H4 (cell line): ENCODE measurements at regions not wholly inside any gene's neighbourhood (a gene's known extent, or its start where the extent isn't known, plus 50 kb on each side); places are given as distances from the start of the nearest gene placed in this dataset.
"Not testable (repeated sequence)": the region's sequence is repeated elsewhere in the genome, so short reads cannot be mapped to it uniquely, and the experiment has no call there.

Experiments used
- DNase-seq: peaks from one replicate; pipeline ENCODE4 v3.0.0-alpha.2; 2015; ENCODE audit warnings: low spot score

DNA sequence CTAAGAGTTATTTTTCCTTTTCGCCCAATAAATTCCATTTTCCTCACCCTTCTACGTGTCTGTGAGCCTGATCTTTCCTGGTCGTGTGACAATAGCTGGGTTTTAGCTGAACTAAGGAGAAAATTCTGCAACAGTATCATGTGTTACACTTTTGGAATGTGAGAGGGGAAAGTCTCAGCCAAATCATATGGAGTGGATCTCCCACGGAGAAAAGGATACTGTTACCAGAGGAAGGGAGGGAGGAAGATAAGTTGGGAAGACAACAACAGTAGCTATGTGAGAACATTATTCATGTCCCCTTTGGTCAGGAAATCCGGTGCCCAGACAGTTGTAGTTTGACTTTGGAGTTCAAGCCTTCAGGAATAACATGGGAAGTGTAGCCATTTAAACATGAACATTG lies 584.0 kb upstream of the RAG2 start:
- DNase-seq, result no peak

GRCh38 chr11:37177721-37178120 lies 579.7 kb upstream of the RAG2 start:
- no peak for DNase-seq

DNA sequence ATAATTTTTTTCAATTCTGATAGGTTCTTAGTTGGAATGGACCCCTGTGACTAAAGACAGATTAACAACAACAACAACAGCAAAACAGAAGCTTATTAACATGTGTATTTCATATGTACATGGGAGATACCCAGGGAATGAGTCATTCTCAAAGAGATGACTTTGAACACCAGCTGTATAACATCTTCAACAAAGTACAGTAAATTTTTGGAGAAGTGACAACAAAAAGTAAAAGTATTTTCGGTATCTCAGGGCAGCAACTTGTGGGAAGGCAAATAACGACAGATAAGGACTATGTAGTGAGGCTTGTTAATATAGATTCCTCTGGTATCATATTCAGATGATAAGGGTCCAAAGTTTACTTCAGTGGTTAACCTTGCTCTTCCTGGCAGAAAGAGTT lies 573.4 kb upstream of the RAG2 start:
- no peak for DNase-seq

GRCh38 chr11:37170311-37170710 lies 572.3 kb upstream of the RAG2 start:
- DNase-seq, result no peak

DNA sequence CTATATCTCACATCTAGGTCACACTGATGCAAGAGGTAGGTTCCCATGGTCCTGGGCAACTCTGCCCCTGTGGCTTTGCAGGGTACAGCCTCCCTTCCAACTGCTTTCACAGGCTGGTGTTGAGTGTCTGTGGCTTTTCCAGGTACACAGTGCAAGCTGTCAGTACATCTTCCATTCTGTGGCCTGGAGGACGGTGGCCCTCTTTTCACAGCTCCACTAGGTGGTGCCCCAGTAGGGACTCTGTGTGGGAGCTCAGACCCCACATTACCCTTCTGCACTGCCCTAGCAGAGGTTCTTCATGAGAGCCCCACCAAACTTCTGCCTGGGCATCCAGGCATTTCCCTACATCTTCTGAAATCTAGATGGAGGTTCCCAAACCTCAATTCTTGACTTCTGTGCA lies 547.4 kb upstream of the RAG2 start:
- DNase-seq, result not testable (repeated sequence)

- DNase-seq, result no peak
Measured at GRCh38 chr11:37142591-37142990, 544.6 kb upstream of the RAG2 start.

DNA sequence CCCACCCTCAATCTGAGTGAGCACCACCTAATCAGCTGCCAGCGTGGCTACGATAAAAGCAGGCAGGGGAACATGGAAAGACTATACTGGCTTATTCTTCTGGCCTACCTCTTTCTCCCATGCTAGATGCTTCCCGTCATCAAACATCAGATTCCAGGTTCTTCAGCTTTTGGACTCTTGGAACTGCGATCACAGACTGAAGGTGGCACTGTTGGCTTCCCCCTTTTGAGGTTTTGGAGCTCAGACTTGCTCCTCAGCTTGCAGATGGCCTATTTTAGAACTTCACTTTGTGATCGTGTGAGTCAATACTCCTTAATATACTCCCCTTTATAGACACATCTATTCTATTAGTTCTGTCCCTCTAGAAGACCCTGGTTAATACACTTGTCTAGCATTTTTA lies 543.7 kb upstream of the RAG2 start:
- DNase-seq, result peak; percentile 27

DNA sequence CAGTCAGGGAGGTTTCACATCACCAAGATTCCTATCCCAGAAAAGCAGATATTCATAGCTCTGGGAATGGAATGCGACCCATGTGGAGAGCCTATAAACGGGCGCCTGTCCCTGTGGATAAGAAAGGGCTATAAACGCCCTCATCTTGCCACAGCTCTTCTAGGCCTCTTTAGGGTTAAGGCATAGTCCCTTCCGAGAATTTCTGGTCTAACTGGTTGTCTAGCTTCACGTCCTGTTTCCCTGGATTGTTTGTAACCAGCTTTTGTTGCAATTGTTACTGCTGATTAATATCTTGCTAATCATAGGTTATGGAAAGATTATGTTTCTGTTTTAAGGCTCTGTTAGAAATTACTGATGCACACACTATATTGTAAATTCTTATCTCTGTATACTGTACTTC lies 537.6 kb upstream of the RAG2 start:
- not testable (repeated sequence) for DNase-seq

GRCh38 chr11:37134637-37135036 lies 536.6 kb upstream of the RAG2 start:
- no peak for DNase-seq

DNA sequence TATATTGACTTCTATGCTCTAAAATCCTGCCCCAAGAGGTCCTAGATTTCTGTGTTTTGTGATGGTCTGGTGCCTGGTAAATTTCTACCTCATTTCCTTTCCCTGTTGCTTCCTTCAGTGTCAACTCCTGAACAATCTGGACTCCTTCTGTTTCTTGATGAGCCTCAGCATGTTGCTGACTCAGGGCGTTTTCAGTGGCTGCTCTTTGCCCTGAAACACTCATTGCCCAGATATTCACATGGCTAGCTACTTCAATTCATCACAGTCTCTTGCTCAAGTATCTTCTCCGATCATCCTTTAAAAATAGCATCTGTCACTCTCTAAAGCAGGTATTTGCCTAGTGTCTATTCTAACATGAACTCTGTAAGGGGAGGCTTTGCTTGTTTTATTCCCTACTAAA lies 526.3 kb upstream of the RAG2 start:
- DNase-seq, result no peak

DNA sequence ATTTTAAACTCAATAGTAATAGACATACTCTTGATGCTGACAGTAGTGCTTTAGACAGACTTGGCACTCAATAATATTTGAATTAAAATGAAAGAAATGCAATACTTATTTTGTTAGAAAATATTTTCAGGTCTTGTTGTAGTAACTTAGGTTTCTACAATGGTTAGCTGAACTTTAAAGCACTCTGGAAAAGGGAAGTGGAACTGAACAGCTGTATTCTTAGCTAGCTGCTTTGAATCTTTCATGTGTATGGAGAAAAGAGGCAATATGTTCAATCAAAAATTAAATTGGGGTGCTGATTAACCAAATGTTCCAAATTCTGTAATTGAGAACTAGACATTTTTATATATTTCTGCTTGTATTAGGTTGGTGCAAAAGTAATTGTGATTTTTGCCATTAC lies 517.9 kb upstream of the RAG2 start:
- DNase-seq, result no peak

- peak; percentile 20 for DNase-seq
Measured at GRCh38 chr11:37110385-37110784, 512.3 kb upstream of the RAG2 start.

DNA sequence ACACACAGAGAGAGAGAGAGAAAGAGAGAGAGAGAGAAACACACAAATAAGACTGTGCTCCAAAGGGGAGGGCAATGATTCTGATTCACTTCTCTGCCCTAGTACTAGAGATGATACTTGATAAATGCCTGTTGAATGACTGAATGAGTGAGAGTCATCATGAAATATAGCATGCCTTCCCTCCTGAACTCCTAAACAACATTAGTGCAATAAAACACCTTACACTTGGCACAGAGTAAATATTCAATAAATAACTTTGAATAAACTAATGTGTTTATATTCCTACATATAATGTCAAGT lies 511.2 kb upstream of the RAG2 start:
- no peak for DNase-seq

DNA sequence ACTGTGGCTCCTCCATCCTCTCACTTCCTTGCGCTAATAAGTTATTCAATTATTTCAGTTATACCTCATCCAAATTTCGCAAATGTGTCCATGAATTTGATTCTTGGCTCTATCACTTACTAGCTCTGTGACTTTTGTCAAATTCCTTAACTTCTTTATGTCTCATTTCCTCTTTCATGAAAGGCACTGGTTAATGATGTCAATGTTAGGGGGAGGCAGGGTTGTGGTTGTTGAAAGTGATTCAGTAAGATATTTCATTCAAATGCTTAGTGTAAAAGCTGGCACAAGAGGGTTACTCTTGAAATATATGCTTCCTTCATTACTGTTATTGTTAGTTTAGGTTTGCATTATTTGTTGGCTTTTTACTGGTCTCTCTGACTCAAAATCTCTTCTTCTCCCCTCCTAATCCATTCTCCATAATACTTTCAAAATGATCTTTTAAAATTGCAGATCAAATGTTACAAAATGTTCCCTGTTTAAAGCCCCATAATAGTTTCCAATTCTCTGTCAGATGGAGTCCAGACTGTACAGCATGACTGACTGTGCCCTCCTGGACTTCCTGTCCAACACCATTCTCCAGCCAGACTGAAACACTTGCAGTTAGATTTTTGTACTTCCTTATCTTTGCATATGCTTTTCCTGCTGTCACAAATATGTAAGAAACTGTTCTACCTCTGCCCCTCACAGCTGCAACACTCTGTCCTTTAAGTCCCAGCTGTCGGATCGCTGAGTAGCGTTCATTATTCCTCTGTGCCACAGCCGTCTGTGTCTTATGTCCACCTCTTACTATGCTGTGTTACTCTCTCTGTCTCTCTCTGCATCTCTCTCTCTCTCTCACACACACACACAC lies 510.6 kb upstream of the RAG2 start:
- no peak for DNase-seq

DNA sequence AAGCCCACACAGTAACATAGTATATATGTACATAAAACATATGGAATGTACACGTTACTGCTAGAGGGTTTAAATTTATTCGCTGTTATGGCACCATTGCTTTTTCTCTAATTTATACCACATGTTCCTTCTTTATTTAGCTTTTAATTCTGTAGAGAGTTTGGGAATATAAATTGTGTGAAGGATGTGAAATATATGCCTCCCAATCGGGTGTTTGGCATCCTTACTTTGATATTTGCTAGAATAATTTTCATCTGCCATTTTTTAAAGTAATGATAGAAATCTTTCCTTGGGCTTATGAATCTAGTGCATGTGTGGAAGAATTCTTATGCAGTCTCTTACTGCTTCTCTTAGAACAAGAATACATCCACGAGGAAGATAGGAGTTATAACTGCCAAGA lies 509.8 kb upstream of the RAG2 start:
- no peak for DNase-seq

GRCh38 chr11:37107415-37107814 lies 509.4 kb upstream of the RAG2 start:
- no peak for DNase-seq

DNA sequence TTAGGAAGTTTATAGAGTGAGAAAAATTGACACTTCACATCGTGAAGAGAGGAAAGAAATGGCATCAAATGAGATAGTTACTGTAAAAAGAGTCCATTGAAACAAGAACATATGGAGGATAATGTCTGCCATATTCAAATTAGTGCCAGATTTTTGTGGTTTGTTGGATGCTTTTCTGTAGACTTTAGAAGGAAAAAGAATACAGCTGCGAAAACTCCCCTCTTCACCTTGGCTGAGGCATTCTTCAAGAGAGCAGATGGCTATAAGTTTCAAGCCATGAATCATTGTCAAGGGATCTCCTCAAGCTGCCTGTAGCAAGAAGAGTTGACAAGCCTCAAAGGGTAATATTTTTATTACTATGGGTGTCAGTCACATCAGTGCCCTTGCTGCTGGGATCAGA lies 507.4 kb upstream of the RAG2 start:
- DNase-seq, result no peak

GRCh38 chr11:37104380-37104779 lies 506.3 kb upstream of the RAG2 start:
- DNase-seq, result no peak

- DNase-seq, result no peak
Measured at GRCh38 chr11:37100008-37100407, 502.0 kb upstream of the RAG2 start.

- DNase-seq, result no peak
Measured at GRCh38 chr11:37092487-37092886, 494.5 kb upstream of the RAG2 start.

GRCh38 chr11:37089439-37089838 lies 491.4 kb upstream of the RAG2 start:
- no peak for DNase-seq

DNA sequence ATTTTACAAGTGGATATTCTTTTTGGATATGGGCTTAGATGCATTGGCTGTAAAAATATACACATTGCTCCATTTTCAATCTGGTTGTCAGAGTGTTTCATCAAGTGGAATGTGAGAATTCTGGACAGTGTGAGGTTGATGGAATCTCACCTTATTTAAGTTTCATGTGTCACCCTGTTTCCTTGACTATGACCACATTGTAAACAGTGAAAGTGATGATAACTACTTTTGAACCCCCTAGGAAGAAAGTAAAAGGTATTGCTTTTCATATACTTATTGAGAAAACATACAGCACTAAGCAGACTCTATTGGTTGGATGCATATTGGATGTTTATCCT lies 490.5 kb upstream of the RAG2 start:
- no peak for DNase-seq

DNA sequence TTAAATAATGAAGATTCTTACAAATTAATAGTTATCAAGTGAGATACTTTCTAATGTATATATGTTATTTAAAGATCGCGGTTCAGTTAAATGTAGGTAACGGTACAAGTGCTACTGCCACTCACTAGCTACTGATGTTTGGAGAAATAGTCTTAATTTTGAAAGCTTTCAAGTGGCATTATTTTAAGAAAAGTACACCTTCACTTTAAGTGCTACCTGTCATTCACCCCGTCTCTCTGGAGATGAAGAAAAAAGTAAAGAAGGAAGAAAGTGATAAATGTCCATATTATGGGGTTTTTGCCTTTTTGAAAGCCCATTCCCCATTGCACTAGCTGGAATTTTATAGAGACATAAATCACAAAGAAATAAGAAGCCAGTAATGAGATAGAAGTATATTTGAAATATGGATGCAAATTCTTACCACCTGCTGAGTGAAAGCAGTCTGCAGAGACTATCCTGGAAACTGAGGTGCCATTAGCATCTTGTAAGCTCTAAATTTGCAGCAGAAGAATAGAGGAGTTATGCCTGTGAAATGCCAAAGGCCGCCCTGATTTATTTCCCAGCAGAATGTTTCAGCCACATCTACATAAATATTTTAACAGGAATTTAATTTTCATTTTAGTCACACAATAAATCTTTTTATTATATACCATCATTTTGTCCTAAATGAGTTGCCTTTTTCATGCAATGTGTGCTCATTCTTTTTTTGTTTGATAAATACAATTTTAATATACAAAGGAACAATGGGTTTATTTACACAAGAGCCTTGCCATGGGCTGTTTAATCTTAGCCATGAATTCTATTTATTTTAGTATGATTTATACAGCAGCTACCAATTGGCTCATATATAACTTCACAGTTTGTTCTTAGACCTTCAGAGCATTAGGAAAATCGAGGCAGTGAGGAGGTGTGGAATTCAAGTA lies 489.9 kb upstream of the RAG2 start:
- DNase-seq, result no peak
